ENCODE measurements at regions not wholly inside any gene's neighbourhood (a gene's known extent, or its start where the extent isn't known, plus 50 kb on each side); places are given as distances from the start of the nearest gene placed in this dataset.

- intact Hi-C loops (cut with DNase I) = no loop called here
- DNase-seq (no peak), ATAC-seq (no peak)
- no peaks in the 10 kb centered on the region for H3K27me3 ChIP-seq (ENCODE audit: control insufficient read depth, insufficient read depth)
- no peak overlapping the region for H3K4me3 ChIP-seq (ENCODE audit: low read length)
- WGBS = 74% methylated on average over 4 of the region's 4 CpGs
- H3K4me1 ChIP-seq (ENCODE audit: control insufficient read depth, insufficient read depth, low read length) = no peaks in the 10 kb centered on the region
- H3K9me3 ChIP-seq (ENCODE audit: control insufficient read depth, low read length) = no peaks in the 10 kb centered on the region
- no peak overlapping the region for H3K27ac ChIP-seq (ENCODE audit: low read length)
Measured at GRCh38 chr10:10326116-10326515, 691.6 kb upstream of the CELF2 start.

- Histone ChIP-seq H3K27ac (ENCODE audit: low read length) (no peak overlapping the region), H3K4me1 (ENCODE audit: control insufficient read depth, insufficient read depth, low read length) (no peaks in the 10 kb centered on the region), H3K4me3 (ENCODE audit: low read length) (no peak overlapping the region), H3K27me3 (ENCODE audit: control insufficient read depth, insufficient read depth) (no peaks in the 10 kb centered on the region), H3K9me3 (ENCODE audit: control insufficient read depth, low read length) (no peaks in the 10 kb centered on the region)
- 95% methylated on average over 4 of the region's 4 CpGs for WGBS
- DNase-seq (no peak), ATAC-seq (no peak)
- intact Hi-C loops (cut with DNase I) = no loop called here
Measured at GRCh38 chr10:10327934-10328333, 689.7 kb upstream of the CELF2 start.

- H3K4me3 ChIP-seq (ENCODE audit: low read length) = no peak overlapping the region
- WGBS = 78% methylated on average over 5 of the region's 5 CpGs
- H3K27ac ChIP-seq (ENCODE audit: low read length) = no peak overlapping the region
- no peaks in the 10 kb centered on the region for H3K27me3 ChIP-seq (ENCODE audit: control insufficient read depth, insufficient read depth)
- intact Hi-C loops (cut with DNase I) = no loop called here
- no peaks in the 10 kb centered on the region for H3K9me3 ChIP-seq (ENCODE audit: control insufficient read depth, low read length)
- ATAC-seq (no peak), DNase-seq (no peak)
- no peaks in the 10 kb centered on the region for H3K4me1 ChIP-seq (ENCODE audit: control insufficient read depth, insufficient read depth, low read length)
Measured at GRCh38 chr10:10330418-10330817, 687.3 kb upstream of the CELF2 start.

GRCh38 chr10:10332786-10333185, 684.9 kb upstream of the CELF2 start:
- H3K9me3 ChIP-seq (ENCODE audit: control insufficient read depth, low read length) = no peaks in the 10 kb centered on the region
- intact Hi-C loops (cut with DNase I) = no loop called here
- DNase-seq (no peak), ATAC-seq (no peak)
- no peaks in the 10 kb centered on the region for H3K4me1 ChIP-seq (ENCODE audit: control insufficient read depth, insufficient read depth, low read length)
- no peak overlapping the region for H3K27ac ChIP-seq (ENCODE audit: low read length)
- 56% methylated on average over 2 of the region's 2 CpGs for WGBS
- no peak overlapping the region for H3K4me3 ChIP-seq (ENCODE audit: low read length)
- H3K27me3 ChIP-seq (ENCODE audit: control insufficient read depth, insufficient read depth) = no peaks in the 10 kb centered on the region

- no peaks in the 10 kb centered on the region for H3K27me3 ChIP-seq (ENCODE audit: control insufficient read depth, insufficient read depth)
- intact Hi-C loops (cut with DNase I) = no loop called here
- no peak overlapping the region for H3K27ac ChIP-seq (ENCODE audit: low read length)
- no peaks in the 10 kb centered on the region for H3K4me1 ChIP-seq (ENCODE audit: control insufficient read depth, insufficient read depth, low read length)
- ATAC-seq (no peak), DNase-seq (no peak)
- H3K4me3 ChIP-seq (ENCODE audit: low read length) = no peak overlapping the region
- H3K9me3 ChIP-seq (ENCODE audit: control insufficient read depth, low read length) = no peaks in the 10 kb centered on the region
- 81% methylated on average over 4 of the region's 4 CpGs for WGBS
Measured at GRCh38 chr10:10333622-10334021, 684.0 kb upstream of the CELF2 start.

- WGBS = 80% methylated on average over 5 of the region's 5 CpGs
Measured at GRCh38 chr10:10338339-10338738, 679.3 kb upstream of the CELF2 start.

GRCh38 chr10:10346390-10347150, 671.1 kb upstream of the CELF2 start:
- no peak for ATAC-seq
- intact Hi-C loops (cut with DNase I) = no loop called here
- WGBS = 61% methylated on average over 8 of the region's 8 CpGs
- no peaks in the 10 kb centered on the region for H3K9me3 ChIP-seq (ENCODE audit: control insufficient read depth, low read length)
- DNase-seq = no peak
- no peak overlapping the region for H3K4me3 ChIP-seq (ENCODE audit: low read length)
- H3K27me3 ChIP-seq (ENCODE audit: control insufficient read depth, insufficient read depth) = no peaks in the 10 kb centered on the region
- no peaks in the 10 kb centered on the region for H3K4me1 ChIP-seq (ENCODE audit: control insufficient read depth, insufficient read depth, low read length)
- H3K27ac ChIP-seq (ENCODE audit: low read length) = no peak overlapping the region

More at GRCh38 chr10:10338339-10338738, 679.3 kb upstream of the CELF2 start:
- Histone ChIP-seq H3K9me3 (ENCODE audit: control insufficient read depth, low read length) (no peaks in the 10 kb centered on the region), H3K4me3 (ENCODE audit: low read length) (no peak overlapping the region), H3K4me1 (ENCODE audit: control insufficient read depth, insufficient read depth, low read length) (no peaks in the 10 kb centered on the region), H3K27me3 (ENCODE audit: control insufficient read depth, insufficient read depth) (no peaks in the 10 kb centered on the region), H3K27ac (ENCODE audit: low read length) (no peak overlapping the region)
- DNase-seq (no peak), ATAC-seq (no peak)
- intact Hi-C loops (cut with DNase I) = no loop called here

GRCh38 chr10:10350050-10350449, 667.6 kb upstream of the CELF2 start:
- DNase-seq (no peak), ATAC-seq (no peak)
- H3K27ac ChIP-seq (ENCODE audit: low read length) = no peak overlapping the region
- H3K4me3 ChIP-seq (ENCODE audit: low read length) = no peak overlapping the region
- no peaks in the 10 kb centered on the region for H3K4me1 ChIP-seq (ENCODE audit: control insufficient read depth, insufficient read depth, low read length)
- no peaks in the 10 kb centered on the region for H3K27me3 ChIP-seq (ENCODE audit: control insufficient read depth, insufficient read depth)
- intact Hi-C loops (cut with DNase I) = no loop called here
- 92% methylated on average over 2 of the region's 2 CpGs for WGBS
- no peaks in the 10 kb centered on the region for H3K9me3 ChIP-seq (ENCODE audit: control insufficient read depth, low read length)

GRCh38 chr10:10351451-10351850, 666.2 kb upstream of the CELF2 start:
- Histone ChIP-seq H3K4me3 (ENCODE audit: low read length) (no peak overlapping the region), H3K4me1 (ENCODE audit: control insufficient read depth, insufficient read depth, low read length) (no peaks in the 10 kb centered on the region), H3K9me3 (ENCODE audit: control insufficient read depth, low read length) (no peaks in the 10 kb centered on the region), H3K27ac (ENCODE audit: low read length) (no peak overlapping the region), H3K27me3 (ENCODE audit: control insufficient read depth, insufficient read depth) (no peaks in the 10 kb centered on the region)
- ATAC-seq (no peak), DNase-seq (no peak)
- intact Hi-C loops (cut with DNase I) = no loop called here
- 95% methylated on average over 2 of the region's 2 CpGs for WGBS

- no peaks in the 10 kb centered on the region for H3K27me3 ChIP-seq (ENCODE audit: control insufficient read depth, insufficient read depth)
- no peak overlapping the region for H3K27ac ChIP-seq (ENCODE audit: low read length)
- no peaks in the 10 kb centered on the region for H3K4me1 ChIP-seq (ENCODE audit: control insufficient read depth, insufficient read depth, low read length)
- DNase-seq = no peak
- intact Hi-C loops (cut with DNase I) = no loop called here
- 78% methylated on average over 8 of the region's 8 CpGs for WGBS
- H3K9me3 ChIP-seq (ENCODE audit: control insufficient read depth, low read length) = no peaks in the 10 kb centered on the region
- H3K4me3 ChIP-seq (ENCODE audit: low read length) = no peak overlapping the region
- no peak for ATAC-seq
Measured at GRCh38 chr10:10353326-10353868, 664.3 kb upstream of the CELF2 start.

GRCh38 chr10:10359263-10359662, 658.4 kb upstream of the CELF2 start:
- Histone ChIP-seq H3K27ac (ENCODE audit: low read length) (no peak overlapping the region), H3K4me3 (ENCODE audit: low read length) (no peak overlapping the region), H3K9me3 (ENCODE audit: control insufficient read depth, low read length) (no peaks in the 10 kb centered on the region), H3K27me3 (ENCODE audit: control insufficient read depth, insufficient read depth) (no peaks in the 10 kb centered on the region), H3K4me1 (ENCODE audit: control insufficient read depth, insufficient read depth, low read length) (no peaks in the 10 kb centered on the region)
- DNase-seq (no peak), ATAC-seq (no peak)
- intact Hi-C loops (cut with DNase I) = no loop called here
- 24% methylated on average over 2 of the region's 2 CpGs for WGBS

All from right cardiac atrium (tissue), 5 donors.